D721Med (cell line): ENCODE measurements at regions not wholly inside any gene's neighbourhood (a gene's known extent, or its start where the extent isn't known, plus 50 kb on each side); places are given as distances from the start of the nearest gene placed in this dataset.
"Not testable (repeated sequence)": the region's sequence is repeated elsewhere in the genome, so short reads cannot be mapped to it uniquely, and the experiment has no call there.

Experiments
- DNase-seq: peaks from one replicate; pipeline ENCODE4 v3.0.0; 2011; ENCODE audit warnings: low spot score; ENCODE audit not compliant: insufficient read length
- FAIRE-seq: peaks from 2 replicates; lab custom pipeline; 2011; peaks lifted over from hg19 to GRCh38; lab: Jason Lieb, UNC
- TF ChIP-seq, protein P1 (sequence below): IDR thresholded peaks from 2 replicates; pipeline ENCODE4 v1.5.1; 2012; ENCODE audit warnings: mild to moderate bottlenecking, control low read depth; ENCODE audit not compliant: insufficient read depth; ENCODE audit errors: missing control alignments

DNA sequence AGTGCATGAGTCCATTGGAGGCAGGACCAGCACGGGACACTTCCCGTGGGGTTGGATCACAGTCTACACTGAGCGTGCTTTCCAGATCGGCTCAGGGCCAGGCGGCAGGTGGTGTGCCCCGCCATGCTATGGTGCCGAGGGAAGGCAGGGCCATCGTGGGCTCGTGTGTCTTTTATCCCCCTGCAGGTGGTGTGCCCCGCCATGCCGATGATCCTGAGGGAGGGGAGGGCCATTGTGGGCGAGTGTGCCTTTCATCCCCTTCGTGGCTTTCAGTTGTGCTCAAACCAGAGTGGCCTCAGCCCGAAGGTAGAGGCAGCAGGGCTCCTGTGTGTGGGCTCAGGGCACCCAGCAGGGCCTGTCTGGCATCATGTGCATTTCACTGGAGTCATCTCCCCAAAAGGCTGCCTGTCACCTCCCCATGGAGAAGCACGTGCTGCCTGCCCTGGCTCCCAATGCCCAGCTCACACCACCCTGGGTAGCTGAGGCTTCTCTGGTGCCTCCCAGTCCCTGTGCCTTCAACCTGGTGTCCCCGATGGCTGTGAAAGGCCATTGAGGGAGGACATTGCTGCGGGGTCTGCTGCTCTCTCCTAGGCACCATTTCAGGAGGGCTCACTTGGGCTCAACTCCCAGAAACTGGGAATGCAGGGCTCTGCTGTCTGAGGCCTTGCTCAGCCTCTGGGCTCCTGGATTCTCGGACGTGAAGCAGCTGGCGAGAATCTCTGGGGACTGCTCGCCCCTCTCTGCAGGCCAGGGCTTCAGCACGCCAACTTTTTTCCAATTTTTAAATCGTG is 207.6 kb downstream of the NPIPB11 start:
- TF ChIP-seq, protein P1, sequence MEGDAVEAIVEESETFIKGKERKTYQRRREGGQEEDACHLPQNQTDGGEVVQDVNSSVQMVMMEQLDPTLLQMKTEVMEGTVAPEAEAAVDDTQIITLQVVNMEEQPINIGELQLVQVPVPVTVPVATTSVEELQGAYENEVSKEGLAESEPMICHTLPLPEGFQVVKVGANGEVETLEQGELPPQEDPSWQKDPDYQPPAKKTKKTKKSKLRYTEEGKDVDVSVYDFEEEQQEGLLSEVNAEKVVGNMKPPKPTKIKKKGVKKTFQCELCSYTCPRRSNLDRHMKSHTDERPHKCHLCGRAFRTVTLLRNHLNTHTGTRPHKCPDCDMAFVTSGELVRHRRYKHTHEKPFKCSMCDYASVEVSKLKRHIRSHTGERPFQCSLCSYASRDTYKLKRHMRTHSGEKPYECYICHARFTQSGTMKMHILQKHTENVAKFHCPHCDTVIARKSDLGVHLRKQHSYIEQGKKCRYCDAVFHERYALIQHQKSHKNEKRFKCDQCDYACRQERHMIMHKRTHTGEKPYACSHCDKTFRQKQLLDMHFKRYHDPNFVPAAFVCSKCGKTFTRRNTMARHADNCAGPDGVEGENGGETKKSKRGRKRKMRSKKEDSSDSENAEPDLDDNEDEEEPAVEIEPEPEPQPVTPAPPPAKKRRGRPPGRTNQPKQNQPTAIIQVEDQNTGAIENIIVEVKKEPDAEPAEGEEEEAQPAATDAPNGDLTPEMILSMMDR: no peak
- no peak for FAIRE-seq
- DNase-seq: no peak

DNA sequence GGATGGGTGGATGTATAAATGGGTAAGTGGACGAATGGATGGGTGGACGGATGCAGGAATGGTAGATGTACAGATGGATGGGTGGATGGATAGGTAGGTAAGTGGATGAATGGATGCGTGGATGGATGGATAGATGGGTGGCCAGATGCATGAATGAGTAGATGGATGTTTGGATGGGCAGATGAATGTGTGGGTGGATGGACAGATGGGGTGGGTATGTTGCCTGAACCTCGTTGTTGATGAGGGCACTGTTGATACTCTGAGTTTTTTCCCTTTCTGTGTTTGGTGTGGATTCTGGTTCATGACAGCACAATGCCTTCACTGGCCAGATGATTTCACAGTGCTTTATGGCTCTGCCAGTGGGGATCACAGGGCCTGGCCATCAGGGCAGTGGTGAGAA is 208.3 kb downstream of the NPIPB11 start:
- FAIRE-seq (no peak), DNase-seq (no peak)
- TF ChIP-seq, protein P1: no peak

DNA sequence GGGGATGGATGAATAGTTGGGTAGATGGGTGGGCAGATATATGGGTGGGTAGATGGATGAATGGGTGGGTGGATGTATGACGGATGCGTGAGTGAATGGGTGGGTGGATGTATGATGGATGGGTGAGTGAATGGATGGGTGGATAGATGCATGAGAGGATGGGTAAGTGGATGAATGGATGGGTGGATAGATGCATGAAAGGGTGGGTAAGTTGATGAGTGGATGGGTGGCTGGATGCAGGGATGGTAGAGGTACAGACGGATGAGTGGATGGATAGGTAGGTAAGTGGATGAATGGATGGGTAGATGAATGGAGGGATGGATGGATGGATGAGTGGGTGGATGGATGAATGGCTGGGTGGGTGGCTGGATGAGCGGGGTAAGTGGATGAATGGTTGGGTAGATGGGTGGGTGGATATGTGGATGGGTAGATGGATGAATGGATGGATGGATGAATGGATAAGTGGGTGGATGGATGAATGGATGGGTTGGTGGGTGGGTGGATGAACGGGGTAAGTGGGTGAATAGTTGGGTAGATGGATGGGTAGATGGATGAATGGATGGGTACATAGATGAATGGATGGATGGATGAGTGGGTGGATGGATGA is 208.9 kb downstream of the NPIPB11 start:
- not testable (repeated sequence) for FAIRE-seq

DNA sequence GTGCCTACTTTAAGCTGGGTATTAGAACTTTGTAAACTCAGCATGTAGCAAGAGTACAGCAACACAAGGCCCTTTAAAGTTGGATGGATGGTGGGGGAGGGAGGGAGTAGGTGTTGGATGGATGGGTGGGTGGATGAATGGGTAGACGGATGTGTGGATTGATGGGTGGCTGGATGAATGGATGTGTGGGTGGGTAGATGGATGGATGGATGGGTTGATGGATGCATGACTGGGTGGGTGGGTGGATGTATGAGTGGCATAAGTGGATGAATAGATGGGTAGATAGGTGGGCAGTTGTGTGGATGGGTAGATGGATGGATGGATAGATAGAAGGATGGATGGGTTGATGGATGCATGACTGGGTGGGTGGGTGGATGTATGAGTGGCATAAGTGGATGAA is 209.8 kb downstream of the NPIPB11 start:
- not testable (repeated sequence) for DNase-seq, FAIRE-seq

More for the DNA sequence above, 208.9 kb downstream of the NPIPB11 start:
- not testable (repeated sequence) for DNase-seq

DNA sequence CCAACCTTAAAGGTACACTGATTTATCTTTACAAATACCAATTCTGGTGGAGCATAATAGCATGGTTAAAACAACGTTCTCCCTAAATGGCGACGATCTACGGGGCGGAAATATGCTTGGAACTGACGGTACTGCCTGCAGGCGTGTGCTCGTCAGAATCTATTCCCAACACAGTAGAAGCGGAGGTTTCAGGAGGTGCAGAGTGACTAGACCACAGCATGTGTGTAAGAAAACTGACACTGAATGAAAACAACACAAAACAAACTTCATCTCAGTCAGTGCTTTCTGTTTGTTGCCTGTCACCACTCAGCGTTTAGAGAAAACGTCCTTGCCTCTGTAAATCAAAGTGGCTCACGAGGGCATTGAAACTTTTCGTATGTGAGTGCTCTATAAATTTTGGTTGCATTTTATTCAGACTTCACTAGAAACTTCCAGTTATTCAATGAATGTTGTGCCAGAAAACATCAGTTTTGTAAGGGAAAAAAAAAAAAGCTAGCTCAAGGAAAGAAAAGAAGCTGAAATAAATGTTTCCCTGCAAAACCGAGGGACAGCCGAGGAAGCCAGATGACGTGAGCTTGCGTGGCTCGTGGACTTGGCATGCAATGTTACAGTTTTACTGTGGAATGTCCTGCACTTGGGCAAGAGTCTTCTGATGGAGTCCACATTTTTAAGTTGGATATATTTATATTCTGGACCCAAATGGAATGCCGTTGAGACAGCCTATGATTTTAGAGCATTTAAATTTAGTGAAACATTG is 210.4 kb downstream of the LAT start:
- FAIRE-seq, DNase-seq: not testable (repeated sequence)

DNA sequence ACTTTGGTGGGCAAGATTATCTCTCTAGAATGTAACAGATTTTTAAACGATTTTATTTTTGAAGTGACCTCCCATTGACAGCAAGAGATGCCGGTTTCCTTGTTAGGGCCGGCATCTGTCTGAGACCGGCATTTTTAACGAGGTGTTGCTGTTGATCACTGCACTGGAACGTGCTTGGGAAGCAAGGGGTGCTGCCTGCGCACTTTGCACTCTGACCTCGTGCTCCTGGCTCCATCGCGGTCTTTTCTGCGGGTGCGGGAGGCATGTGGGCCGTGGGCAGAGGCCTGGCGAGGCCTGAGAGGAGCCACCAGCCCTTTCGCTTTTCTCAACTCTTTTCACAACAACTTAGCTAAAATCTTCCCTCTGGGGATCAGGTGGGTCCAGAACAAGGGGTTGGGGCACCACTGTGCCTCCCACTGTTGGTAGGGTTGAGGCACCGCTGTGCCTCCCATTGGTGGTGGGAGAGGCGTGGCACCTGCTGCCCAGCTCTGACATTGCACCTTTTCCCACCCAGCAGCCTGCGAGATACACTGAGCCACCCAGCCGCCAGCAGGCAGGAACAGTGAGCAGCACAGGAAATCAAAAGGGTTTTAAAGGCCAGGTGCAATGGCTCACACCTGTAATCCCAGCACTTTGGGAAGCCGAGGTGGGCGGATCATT is 209.5 kb downstream of the LAT start:
- DNase-seq, FAIRE-seq: not testable (repeated sequence)

DNA sequence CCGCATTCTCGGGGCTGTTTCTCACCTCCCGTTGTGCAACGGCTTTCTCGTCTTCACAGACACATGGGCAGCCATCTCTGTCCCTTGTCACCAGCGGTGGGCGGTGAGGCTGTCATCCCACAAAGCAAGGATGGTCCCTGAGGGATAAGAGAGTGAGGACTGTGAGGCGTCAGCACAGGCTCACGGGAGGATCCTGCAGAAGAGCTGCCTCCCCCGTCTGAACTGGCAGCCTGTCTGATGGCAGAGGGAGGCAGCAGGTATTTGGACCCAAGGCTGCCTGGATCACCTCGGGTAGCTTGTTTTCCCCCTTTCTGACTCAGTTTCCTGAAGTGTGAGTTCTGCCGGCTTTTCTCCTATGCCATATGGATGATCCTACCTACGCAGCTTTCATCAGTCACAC is 208.8 kb downstream of the LAT start:
- not testable (repeated sequence) for FAIRE-seq, DNase-seq

DNA sequence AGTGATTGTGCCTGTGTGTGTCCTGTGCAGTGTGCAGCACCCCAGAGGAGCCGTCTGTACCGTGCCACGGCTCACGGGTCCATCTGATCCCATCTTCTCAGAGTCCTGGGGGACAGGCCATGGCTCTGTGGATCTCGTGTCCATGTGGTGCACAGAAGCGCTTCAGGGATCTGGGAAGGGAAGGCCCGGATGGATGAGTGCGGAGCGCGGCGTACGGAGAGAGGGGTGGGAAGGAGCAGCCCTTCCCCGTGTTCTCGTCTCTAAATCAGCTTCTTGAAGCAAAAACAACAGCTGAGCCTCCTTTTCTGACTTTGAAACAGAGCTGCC is 208.4 kb downstream of the LAT start:
- not testable (repeated sequence) for DNase-seq, FAIRE-seq

DNA sequence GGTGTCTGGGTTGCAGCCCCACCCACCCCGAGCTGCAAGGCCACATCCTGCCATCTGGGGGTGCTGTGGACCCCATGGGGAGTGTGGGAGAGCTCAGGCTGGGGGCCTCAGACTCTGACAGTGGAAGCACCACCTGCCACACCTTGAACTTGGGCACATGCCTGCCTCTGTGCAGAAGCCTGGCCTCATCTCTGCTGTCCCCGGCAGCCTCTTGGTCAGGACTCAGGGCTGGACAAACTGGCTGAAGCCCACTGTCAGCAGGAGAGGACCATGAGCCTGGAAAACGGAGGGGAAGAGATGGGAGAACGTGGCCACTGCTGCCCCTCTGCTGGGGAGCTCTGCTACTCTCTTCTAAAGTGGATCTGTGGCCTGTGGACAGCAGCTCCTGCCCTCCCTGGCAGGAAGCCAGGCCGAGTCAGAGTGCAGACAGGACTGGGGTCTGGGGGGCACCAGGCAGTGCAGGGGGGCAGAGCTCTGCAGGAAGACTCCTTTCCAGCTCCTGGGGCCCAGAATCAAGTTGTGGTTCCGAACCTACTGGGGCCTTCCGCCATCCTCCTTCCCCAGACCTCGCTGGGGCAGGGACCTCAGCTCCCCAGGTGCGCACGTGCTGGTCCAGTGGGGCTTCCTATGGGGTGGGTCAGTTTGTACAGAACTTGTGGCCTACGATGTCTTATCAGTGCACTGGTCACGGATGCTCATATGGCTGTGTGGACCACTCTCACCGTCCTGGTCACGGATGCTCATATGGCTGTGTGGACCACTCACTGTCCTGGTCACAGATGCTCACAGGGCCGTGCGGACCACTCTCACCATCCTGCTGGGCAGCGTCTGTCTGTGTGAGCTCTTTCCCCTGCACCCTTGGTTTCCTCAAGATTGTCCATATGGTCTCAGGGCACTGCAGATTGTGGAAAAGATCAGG is 207.7 kb downstream of the LAT start:
- DNase-seq (no peak), FAIRE-seq (no peak)
- TF ChIP-seq, protein P1: peak; percentile 7

DNA sequence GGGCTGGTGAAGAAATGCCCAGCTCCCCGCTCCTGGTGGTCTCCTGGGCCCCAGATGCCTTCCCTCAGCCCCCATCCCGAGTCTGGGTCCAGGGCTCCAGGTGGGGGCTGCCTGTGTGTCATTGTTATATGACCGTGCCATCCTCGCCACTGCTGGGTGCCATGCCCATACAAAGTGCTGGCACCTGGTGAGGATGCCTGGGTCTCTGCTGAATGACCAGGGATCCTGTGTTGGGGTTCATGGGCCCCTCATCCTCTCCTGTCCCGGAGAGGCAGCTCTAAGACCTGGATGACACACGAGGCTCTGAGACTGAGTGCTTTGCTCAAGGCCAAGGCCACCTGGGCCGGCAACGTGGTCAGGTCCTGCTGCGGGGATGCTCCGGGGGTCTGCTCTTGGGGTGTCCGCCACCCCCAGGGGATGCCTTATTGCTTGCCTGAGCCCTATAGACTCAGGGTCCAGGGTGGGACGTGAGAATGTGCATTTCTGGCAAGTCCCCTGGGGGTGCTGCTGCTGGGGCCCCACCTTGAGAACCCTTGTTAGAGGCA is 206.9 kb downstream of the LAT start:
- not testable (repeated sequence) for FAIRE-seq, DNase-seq

DNA sequence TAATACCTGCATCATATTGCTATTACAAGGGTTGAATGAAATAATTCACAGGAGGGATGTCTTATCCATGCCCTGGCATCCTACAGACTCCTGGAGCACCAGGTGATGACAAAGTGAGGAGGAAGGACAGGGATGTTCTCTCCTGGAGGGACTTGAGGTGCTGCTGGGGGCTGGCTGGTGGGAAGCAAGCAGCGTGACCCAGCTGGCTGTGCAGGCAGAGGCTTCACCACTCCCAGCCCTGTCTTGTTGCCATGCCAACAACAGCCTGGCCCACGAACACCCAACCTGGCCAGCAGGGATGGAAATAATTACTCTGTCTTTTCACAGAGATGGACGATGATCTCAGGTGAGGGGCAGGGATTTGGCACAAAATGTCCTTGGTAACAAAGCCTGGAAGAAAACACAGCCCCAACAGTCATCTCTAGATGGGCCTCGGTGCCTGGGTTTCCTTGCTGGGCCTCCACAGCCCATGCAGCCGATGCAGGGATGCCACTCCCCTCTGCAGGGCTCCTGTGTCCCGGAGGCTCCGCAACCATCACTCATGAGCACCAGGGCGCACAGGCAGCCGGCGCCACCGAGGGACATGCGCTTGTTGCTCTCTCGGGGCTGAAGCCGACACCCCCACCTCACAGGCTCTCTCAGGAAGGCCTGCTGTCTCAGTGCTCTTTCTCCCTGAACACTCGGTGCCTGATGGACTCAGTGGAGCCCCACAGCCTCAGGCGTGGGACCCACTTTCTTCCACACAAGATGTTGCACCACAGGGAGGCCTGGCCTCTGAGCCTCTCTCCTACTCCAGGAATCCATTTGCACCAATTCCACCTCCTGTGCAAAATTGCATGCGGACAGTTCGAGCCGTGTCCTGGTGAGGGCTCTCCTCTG is 205.9 kb downstream of the LAT start:
- not testable (repeated sequence) for FAIRE-seq, DNase-seq

DNA sequence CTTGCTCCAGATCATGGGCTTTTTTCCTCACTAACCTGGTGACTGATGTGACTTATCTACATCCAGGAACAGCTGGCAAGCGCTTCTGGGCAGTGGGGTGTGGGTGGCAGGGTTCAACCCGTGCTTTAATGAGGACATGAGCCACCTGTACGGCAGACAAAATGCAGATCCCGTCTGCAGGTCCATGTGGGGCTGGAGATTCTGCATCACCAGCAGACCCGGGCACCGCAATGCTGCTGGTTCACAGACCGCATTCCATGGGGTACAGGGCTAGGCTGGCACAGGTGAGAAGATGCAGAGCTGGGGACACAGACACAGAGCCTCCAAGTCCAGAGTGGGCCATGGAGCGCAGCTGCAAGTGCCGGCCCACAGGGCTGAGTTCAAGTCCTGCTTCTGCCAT is 204.0 kb downstream of the LAT start:
- not testable (repeated sequence) for DNase-seq, FAIRE-seq
